Activated CD8-positive, alpha-beta memory T cell treated with anti-CD3 and anti-CD28 coated beads, Interleukin-2, amount 10 ng/mL, durations not matched to agents 7 days and 5 days (primary cell): ENCODE measurements at regions not wholly inside any gene's neighbourhood (a gene's known extent, or its start where the extent isn't known, plus 50 kb on each side); places are given as distances from the start of the nearest gene placed in this dataset.
"Not testable (repeated sequence)": the region's sequence is repeated elsewhere in the genome, so short reads cannot be mapped to it uniquely, and the experiment has no call there.

Experiments used
- ATAC-seq: fragments of 150-1000 bp; cut with Tn5 transposase; one replicate; pipeline ENCODE4 v1.10.0; 2021; ENCODE audit warnings: moderate library complexity
- CTCF ChIA-PET: fragments of 350-600 bp; sonication (Branson Sonifier 250); formaldehyde crosslinking; loops from one replicate; lab custom pipeline; 2021; ENCODE audit warnings: antibody characterized with exemption; lab: Charles Lee
- DNase-seq: peaks from one replicate; pipeline ENCODE4 v3.0.0-alpha.2; 2020
- H3K27ac Mint-ChIP-seq: one replicate; pipeline ENCODE4 v1.8.0; 2021; ENCODE audit warnings: mild to moderate bottlenecking, mixed read lengths
- H3K27me3 Mint-ChIP-seq: one replicate; pipeline ENCODE4 v1.8.0; 2021; ENCODE audit warnings: mixed read lengths
- H3K36me3 Mint-ChIP-seq: one replicate; pipeline ENCODE4 v1.8.0; 2021; ENCODE audit warnings: mild to moderate bottlenecking, mixed read lengths
- H3K4me1 Mint-ChIP-seq: one replicate; pipeline ENCODE4 v1.8.0; 2021; ENCODE audit warnings: mixed read lengths
- H3K4me3 Mint-ChIP-seq: one replicate; pipeline ENCODE4 v1.8.0; 2021; ENCODE audit warnings: mild to moderate bottlenecking, moderate library complexity, mixed read lengths
- H3K9me3 Mint-ChIP-seq: one replicate; pipeline ENCODE4 v1.8.0; 2022; ENCODE audit warnings: low read depth, mixed read lengths

DNA sequence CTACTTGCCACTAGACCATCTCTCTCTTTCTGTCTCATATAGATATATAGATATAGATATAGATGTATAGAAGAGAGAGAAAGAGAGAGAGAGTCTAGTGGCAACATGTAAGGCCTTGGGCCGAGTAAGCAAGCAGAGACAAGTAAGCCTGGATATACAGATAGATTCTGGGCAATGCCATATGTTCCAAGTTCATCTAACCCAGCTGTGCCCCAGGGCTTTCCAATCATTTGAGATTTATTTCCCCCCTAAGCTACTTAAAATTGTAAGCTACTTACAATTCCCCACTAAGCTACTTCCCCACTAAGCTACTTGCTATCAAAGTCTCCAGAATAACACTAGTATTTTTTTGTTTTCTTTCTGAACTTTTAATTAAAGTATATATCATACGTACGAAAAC lies 1094.1 kb downstream of the DNAJB9 start:
- ATAC-seq, result no peak
- Mint-ChIP-seq H3K36me3 (no peaks in the 10 kb centered on the region), H3K4me1 (no peaks in the 10 kb centered on the region), H3K9me3 (peaks cover 3% of the 10 kb centered on the region), H3K27ac (no peak overlapping the region), H3K4me3 (no peak overlapping the region), H3K27me3 (no peaks in the 10 kb centered on the region)
- CTCF ChIA-PET, result no interaction called here
- no peak for DNase-seq

DNA sequence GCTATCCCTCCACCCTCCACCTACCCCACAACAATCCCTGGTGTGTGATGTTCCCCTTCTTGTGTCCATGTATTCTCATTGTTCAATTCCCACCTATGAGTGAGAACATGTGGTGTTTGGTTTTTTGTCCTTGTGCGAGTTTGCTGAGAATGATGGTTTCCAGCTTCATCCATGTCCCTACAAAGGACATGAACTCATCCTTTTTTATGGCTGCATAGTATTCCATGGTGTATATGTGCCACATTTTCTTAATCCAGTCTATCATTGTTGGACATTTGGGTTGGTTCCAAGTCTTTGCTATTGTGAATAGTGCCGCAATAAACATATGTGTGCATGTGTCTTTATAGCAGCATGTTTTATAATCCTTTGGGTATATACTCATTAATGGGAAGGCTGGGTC lies 1117.6 kb downstream of the DNAJB9 start:
- H3K36me3 Mint-ChIP-seq, H3K27me3 Mint-ChIP-seq, H3K4me1 Mint-ChIP-seq, CTCF ChIA-PET, ATAC-seq, H3K4me3 Mint-ChIP-seq, H3K9me3 Mint-ChIP-seq, DNase-seq, H3K27ac Mint-ChIP-seq: not testable (repeated sequence)

DNA sequence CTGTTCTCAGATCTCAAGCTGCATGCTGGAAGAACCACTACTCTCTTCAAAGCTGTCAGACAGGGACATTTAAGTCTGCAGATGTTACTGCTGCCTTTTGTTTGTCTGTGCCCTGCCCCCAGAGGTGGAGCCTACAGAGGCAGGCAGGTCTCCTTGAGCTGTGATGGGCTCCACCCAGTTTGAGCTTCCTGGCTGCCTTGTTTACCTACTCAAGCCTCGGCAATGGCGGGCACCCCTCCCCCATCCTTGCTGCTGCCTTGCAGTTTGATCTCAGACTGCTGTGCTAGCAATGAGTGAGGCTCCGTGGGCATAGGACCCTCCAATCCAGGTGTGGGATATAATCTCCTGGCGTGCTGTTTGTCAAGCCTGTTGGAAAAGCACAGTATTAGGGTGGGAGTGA lies 1122.9 kb downstream of the DNAJB9 start:
- H3K36me3 Mint-ChIP-seq, ATAC-seq, H3K4me3 Mint-ChIP-seq, H3K4me1 Mint-ChIP-seq, H3K27me3 Mint-ChIP-seq, CTCF ChIA-PET, H3K27ac Mint-ChIP-seq, DNase-seq, H3K9me3 Mint-ChIP-seq: not testable (repeated sequence)

DNA sequence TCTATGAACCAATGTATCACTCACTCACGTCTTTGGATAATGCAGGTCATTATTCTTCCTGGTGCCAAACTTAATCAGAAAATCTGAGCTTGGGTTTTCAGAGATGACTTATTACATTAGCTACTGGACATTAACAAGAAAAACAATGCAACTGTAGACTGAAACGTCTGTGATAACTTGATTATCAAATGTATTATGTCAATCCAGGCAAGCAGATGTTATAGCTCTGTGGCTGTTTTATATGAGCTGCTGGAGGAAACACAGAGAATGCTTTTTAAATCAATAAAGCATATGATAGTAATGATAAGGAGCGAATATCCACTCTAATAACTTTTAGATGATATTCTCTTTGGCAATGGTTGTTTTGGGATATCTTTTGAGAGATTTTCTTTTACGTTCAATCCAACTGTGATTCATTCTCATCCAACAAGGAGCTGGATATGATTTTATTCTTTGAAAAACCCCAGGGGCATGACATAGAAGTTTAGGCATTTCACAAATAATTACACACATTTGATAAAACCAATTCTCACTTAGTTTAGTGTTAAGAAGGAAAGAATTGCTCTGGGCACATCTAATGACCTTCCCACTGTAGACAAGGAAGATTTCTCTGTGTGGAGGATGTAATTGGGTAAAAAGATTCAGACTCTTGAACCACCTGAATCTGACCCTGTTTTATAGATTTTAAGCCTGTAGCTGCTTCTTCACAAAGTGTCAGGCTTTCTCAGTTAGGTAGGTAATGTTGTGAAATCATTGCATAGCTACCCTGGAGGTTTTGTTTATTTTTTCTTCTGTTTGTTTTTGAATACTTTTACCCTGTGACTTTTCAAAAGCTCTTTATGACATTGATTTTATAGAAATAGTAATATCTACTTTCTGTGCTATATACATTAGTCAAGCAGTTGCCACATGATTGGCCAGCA lies 1124.7 kb downstream of the DNAJB9 start:
- no peak overlapping the region for H3K27ac Mint-ChIP-seq
- CTCF ChIA-PET, result no interaction called here

DNA sequence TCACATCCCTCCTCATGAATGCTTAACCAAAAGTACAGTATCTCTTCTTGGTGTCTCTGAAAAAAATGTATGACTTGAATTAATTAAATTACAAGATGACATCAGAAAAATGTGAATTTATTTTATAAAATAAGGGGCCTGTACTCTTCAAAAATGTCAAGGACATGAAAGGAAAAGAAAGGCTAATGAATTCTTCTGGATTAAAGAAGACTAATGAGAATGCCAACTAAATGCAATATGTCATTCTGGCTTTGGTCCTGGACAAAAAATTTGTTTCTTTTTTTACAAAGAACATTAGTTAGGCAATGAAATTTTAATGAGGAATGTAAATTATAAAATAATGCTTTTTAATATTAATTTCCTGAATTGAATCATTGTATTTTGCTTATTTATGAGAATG lies 1125.7 kb downstream of the DNAJB9 start:
- no peak for ATAC-seq
- Mint-ChIP-seq H3K4me3 (no peak overlapping the region), H3K27ac (no peak overlapping the region), H3K36me3 (no peaks in the 10 kb centered on the region), H3K27me3 (no peaks in the 10 kb centered on the region), H3K4me1 (no peaks in the 10 kb centered on the region), H3K9me3 (peaks cover 9% of the 10 kb centered on the region)
- CTCF ChIA-PET, result no interaction called here
- DNase-seq, result no peak

More for the DNA sequence above, 1124.7 kb downstream of the DNAJB9 start:
- Mint-ChIP-seq H3K27me3 (no peaks in the 10 kb centered on the region), H3K4me3 (no peak overlapping the region), H3K36me3 (no peaks in the 10 kb centered on the region), H3K9me3 (peaks cover 9% of the 10 kb centered on the region), H3K4me1 (no peaks in the 10 kb centered on the region)
- DNase-seq (no peak), ATAC-seq (no peak)

DNA sequence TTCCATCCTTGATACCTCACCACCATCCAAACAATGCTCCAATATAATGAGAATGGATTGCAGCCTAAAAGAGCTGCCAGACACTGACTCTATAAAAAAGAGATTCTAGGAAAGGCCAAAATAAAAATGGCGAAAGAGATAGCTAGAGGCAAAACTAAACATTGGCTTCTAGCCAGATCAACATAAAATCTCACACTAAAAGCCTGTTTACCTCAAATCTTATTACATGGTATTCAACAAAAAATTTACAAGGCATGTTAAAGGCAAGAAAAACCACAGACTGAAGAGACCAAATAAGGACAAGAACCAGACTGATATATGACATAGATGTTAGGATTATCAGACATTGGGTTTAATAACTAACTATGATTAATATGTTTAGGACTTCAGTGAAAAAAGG lies 1127.0 kb downstream of the DNAJB9 start:
- Mint-ChIP-seq H3K4me1 (no peaks in the 10 kb centered on the region), H3K27ac (no peak overlapping the region), H3K9me3 (peaks cover 8% of the 10 kb centered on the region), H3K36me3 (no peaks in the 10 kb centered on the region), H3K27me3 (no peaks in the 10 kb centered on the region), H3K4me3 (no peak overlapping the region)
- ATAC-seq (no peak), DNase-seq (no peak)
- CTCF ChIA-PET, result no interaction called here

DNA sequence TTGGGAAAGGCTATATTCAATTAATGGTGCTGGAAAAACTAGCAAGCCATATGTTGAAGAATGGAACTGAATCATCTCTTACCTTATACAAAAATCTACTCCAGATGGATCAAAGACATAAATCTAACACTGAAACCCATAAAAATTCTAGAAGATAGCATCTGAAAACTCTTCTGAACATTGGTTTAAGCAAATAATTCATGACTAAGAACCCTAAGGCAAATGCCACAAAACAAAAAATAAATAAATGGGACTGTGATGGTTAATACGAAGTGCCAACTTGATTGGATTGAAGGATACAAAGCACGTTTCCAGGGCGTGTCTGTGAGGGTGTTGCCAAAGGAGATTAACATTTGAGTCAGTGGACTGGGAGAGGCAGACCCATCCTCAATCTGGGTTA lies 1130.0 kb downstream of the DNAJB9 start:
- CTCF ChIA-PET, result no interaction called here
- ATAC-seq (no peak), DNase-seq (no peak)
- no peak overlapping the region for H3K4me3 Mint-ChIP-seq
- H3K9me3 Mint-ChIP-seq, result peaks cover 5% of the 10 kb centered on the region
- no peak overlapping the region for H3K27ac Mint-ChIP-seq
- no peaks in the 10 kb centered on the region for H3K4me1 Mint-ChIP-seq
- no peaks in the 10 kb centered on the region for H3K36me3 Mint-ChIP-seq
- no peaks in the 10 kb centered on the region for H3K27me3 Mint-ChIP-seq

DNA sequence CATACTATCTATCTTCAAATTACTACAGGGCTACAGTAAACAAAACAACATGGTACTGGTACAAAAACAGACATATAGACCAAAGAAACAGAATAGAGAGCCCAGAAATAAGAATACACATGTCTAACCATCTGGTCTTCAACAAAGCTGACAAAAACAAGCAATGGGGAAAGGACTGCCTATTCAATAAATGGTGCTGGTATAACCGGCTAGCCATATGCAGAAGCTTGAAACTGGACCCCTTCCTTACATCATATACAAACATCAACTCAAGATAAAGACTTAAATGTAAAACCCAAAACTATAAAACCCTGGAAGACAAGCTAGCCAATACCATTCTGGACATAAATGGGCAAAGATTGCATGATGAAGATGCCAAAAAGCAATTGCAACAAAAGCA lies 1143.7 kb downstream of the DNAJB9 start:
- H3K27me3 Mint-ChIP-seq, result no peaks in the 10 kb centered on the region
- H3K4me3 Mint-ChIP-seq, result no peak overlapping the region
- no peaks in the 10 kb centered on the region for H3K4me1 Mint-ChIP-seq
- H3K9me3 Mint-ChIP-seq, result no peaks in the 10 kb centered on the region
- H3K27ac Mint-ChIP-seq, result no peak overlapping the region
- H3K36me3 Mint-ChIP-seq, result no peaks in the 10 kb centered on the region
- CTCF ChIA-PET, result no interaction called here
- ATAC-seq, result no peak
- no peak for DNase-seq

DNA sequence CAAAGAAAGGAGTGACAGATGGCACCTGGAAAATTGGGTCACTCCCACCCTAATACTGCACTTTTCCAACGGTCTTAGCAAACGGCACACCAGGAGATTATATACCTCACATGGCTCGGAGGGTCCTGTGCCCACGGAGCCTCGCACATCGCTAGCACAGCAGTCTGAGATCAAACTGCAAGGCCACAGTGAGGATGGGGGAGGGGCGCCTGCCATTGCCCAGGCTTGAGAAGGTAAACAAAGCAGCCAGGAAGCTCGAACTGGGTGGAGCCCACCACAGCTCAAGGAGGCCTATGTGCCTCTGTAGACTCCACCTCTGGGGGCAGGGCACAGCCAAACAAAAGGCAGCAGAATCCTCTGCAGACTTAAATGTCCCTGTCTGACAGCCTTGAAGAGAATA lies 1149.7 kb downstream of the DNAJB9 start:
- CTCF ChIA-PET, H3K9me3 Mint-ChIP-seq, H3K27ac Mint-ChIP-seq, ATAC-seq, H3K36me3 Mint-ChIP-seq, H3K4me1 Mint-ChIP-seq, H3K27me3 Mint-ChIP-seq, H3K4me3 Mint-ChIP-seq, DNase-seq: not testable (repeated sequence)

DNA sequence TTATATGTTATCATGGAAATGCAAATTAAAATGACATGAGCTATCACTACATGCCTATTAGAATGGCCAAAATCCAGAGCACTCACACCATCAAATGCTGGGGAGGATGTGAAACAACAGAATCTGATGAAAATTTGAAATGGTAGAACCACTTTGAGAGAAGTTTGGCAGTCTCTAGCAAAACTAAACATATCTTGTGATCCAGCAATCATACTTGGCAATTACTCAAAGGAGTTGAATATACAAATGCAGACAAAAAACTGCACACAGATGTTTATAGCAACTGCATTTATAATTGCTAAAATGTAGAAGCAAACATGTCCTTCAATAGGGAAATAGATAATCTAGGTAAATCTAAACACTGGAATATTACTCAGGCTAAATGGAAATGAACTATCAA lies 1164.9 kb downstream of the DNAJB9 start:
- H3K36me3 Mint-ChIP-seq, result no peaks in the 10 kb centered on the region
- H3K4me1 Mint-ChIP-seq, result no peaks in the 10 kb centered on the region
- no peak overlapping the region for H3K4me3 Mint-ChIP-seq
- ATAC-seq (no peak), DNase-seq (no peak)
- peaks cover 6% of the 10 kb centered on the region for H3K9me3 Mint-ChIP-seq
- CTCF ChIA-PET, result no interaction called here
- no peak overlapping the region for H3K27ac Mint-ChIP-seq
- no peaks in the 10 kb centered on the region for H3K27me3 Mint-ChIP-seq

DNA sequence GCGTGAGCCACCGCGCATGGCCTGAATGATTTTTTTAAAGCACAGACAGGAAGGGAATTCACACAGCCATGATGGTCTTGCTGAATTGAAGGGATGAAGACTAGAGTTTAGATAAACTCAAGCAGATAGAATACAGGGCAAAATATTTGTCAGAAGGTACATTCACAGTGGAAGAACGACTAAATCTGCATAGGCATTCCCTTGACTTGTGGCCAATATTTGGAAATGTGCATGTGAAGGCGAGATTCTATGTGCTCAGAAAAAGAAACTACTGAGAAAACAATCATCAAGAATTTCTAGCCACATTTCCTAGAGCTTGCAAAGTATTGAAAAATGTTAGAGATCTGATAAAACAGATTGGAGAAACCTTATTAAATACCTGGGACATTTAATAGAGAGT lies 1166.2 kb downstream of the DNAJB9 start:
- Mint-ChIP-seq H3K4me3 (no peak overlapping the region), H3K27me3 (no peaks in the 10 kb centered on the region), H3K27ac (no peak overlapping the region), H3K36me3 (no peaks in the 10 kb centered on the region), H3K4me1 (no peaks in the 10 kb centered on the region), H3K9me3 (peaks cover 4% of the 10 kb centered on the region)
- no peak for ATAC-seq
- no peak for DNase-seq
- CTCF ChIA-PET, result no interaction called here

DNA sequence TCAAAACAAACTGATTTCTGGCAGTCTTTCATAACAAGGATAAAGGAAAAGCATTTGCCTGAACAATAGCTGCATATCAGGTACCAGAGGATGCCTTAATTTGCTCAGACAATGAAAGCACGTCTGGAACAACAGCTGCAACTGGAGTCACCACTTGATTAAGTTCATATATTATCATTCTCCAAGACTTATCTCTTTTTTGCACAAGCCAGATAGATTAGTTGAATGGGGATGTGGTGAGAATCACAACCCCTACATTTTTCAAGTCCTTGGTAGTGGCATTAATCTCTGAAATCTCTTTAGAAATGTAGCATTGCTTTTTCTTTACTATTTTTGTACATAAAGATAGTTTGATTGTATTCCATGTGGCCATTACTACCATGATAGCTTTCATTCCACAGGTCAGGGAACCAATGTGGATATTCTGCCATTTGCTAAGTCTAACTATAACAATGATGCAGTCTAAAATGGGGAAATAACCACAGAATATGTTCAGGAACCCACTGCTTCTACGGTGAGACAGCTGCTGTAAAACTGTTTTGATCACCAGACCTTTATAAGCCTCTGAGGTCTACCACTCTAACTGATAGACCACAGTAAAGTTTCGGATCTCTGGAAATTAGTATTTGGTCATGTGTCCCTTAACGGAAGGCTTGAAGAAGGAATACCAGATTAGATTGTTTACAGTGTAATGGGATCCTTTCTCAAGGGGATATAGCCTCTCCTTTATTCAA lies 1176.2 kb downstream of the DNAJB9 start:
- no peaks in the 10 kb centered on the region for H3K9me3 Mint-ChIP-seq
- CTCF ChIA-PET, result no interaction called here
- no peak for DNase-seq
- H3K27me3 Mint-ChIP-seq, result no peaks in the 10 kb centered on the region
- H3K36me3 Mint-ChIP-seq, result no peaks in the 10 kb centered on the region
- no peaks in the 10 kb centered on the region for H3K4me1 Mint-ChIP-seq
- no peak for ATAC-seq
- no peak overlapping the region for H3K4me3 Mint-ChIP-seq
- no peak overlapping the region for H3K27ac Mint-ChIP-seq

DNA sequence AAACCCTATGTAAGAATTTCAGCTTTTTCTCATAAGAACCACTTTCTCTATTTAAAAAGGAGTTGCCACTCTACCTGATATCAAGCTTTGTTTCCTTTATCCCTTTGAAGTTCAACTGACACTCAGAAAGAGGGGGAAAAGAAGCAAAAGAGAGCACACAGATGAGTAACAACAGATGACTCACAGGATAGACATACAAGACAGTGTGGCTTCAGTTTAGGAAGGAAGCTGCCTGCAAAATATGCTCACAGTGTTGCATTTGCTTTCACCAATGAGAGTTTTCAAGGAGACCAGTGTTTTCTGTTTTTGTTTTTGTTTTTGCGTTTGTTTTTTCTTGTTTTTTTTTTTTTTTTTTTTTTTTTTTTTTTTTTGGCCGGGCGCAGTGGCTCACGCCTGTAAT lies 1181.6 kb downstream of the DNAJB9 start:
- DNase-seq (no peak), ATAC-seq (no peak)
- Mint-ChIP-seq H3K36me3 (no peaks in the 10 kb centered on the region), H3K27me3 (no peaks in the 10 kb centered on the region), H3K9me3 (no peaks in the 10 kb centered on the region), H3K4me3 (no peak overlapping the region), H3K27ac (no peak overlapping the region), H3K4me1 (no peaks in the 10 kb centered on the region)
- CTCF ChIA-PET, result no interaction called here

DNA sequence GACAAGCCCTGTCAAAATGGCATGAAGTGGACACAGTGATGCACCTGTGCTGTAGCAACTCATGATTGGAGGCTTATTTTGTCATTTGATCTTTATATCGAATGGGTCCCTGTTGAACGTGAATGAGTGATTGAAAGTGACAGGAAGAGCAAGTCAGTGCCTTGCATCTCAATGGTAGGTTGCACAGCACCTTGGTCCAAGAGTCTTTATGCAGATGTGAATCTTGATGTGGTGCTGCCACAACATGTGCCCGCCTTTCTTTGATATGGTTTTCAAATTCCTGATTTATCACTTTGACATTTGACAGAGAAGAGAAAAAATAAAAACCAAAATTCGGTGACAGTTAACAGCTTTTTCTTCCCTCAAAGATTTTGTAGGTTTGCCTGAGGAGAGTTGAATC lies 1182.4 kb downstream of the DNAJB9 start:
- Mint-ChIP-seq H3K9me3 (no peaks in the 10 kb centered on the region), H3K36me3 (no peaks in the 10 kb centered on the region), H3K27me3 (no peaks in the 10 kb centered on the region), H3K27ac (no peak overlapping the region), H3K4me3 (no peak overlapping the region), H3K4me1 (no peaks in the 10 kb centered on the region)
- CTCF ChIA-PET, result no interaction called here
- DNase-seq (no peak), ATAC-seq (no peak)
